ENCODE measurements at regions not wholly inside any gene's neighbourhood (a gene's known extent, or its start where the extent isn't known, plus 50 kb on each side); places are given as distances from the start of the nearest gene placed in this dataset.

- H3K36me3 ChIP-seq (ENCODE audit: control insufficient read depth in 2 of 4, insufficient read depth in 4 of 4, low read length in 3 of 4), result no peaks in the 10 kb centered on the region
- H4K91ac ChIP-seq (replicated peaks; ENCODE audit: insufficient read length, low read length), result no peak overlapping the region
- no peak overlapping the region for H3K18ac ChIP-seq (ENCODE audit: extremely low read depth, low read length)
- H2BK15ac ChIP-seq (ENCODE audit: low read length), result no peak overlapping the region
- no peaks in the 10 kb centered on the region for H3K4me1 ChIP-seq (replicated peaks in 1 of 4; ENCODE audit: control insufficient read depth in 3 of 4, insufficient read depth in 4 of 4, low read length in 3 of 4)
- H2BK5ac ChIP-seq (ENCODE audit: low read depth, low read length), result no peak overlapping the region
- 92% methylated on average over 5 of the region's 5 CpGs; no CpG with 5 or more reads in 1 of the 2 experiments for WGBS, 2 experiments (ENCODE audit: extremely low coverage in 1 of 2, insufficient coverage in 1 of 2, insufficient read length in 1 of 2, insufficient replicate concordance in 2 of 2, low coverage in 1 of 2, low lambda C conversion rate in 2 of 2, missing lambda C conversion rate in 1 of 2)
- H3K14ac ChIP-seq (ENCODE audit: insufficient read length), result no peak overlapping the region
- H4K5ac ChIP-seq (ENCODE audit: insufficient read length, low read depth, low read length), result no peak overlapping the region
- no peak overlapping the region for H2BK20ac ChIP-seq (ENCODE audit: low read length)
- no peak overlapping the region for H3K4me3 ChIP-seq (ENCODE audit: extremely low read depth in 1 of 4, insufficient read depth in 2 of 4, low read depth in 3 of 4, low read length in 4 of 4)
- no peaks in the 10 kb centered on the region for H3K9me3 ChIP-seq (ENCODE audit: insufficient read depth in 2 of 2, low read depth in 1 of 2, low read length in 1 of 2)
- no peaks in the 10 kb centered on the region for H3K79me1 ChIP-seq (ENCODE audit: low read depth, low read length)
- H3K79me2 ChIP-seq (ENCODE audit: control insufficient read depth in 1 of 2, insufficient read depth in 2 of 2, low read length in 2 of 2), result no peaks in the 10 kb centered on the region
- no peak overlapping the region for H2AK5ac ChIP-seq (ENCODE audit: low read depth, low read length)
- H2BK12ac ChIP-seq (ENCODE audit: low read depth, low read length), result no peak overlapping the region
- CTCF ChIA-PET (ENCODE audit: partially characterized antibody), result no interaction called here
- no peak overlapping the region for H2BK120ac ChIP-seq (replicated peaks; ENCODE audit: low read depth, low read length)
- POLR2A ChIA-PET (ENCODE audit: partially characterized antibody), result no interaction called here
- DNase-seq (ENCODE audit: low read depth in 1 of 2, low spot score in 2 of 2) (no peak), FAIRE-seq (no peak)
- H3K4me2 ChIP-seq (ENCODE audit: insufficient read depth in 1 of 2, low read depth in 2 of 2, low read length in 2 of 2), result no peak overlapping the region
- H3K23ac ChIP-seq (ENCODE audit: insufficient read length), result no peak overlapping the region
- H2AFZ ChIP-seq (ENCODE audit: low read length), result no peak overlapping the region
- H4K20me1 ChIP-seq (replicated peaks in 1 of 2; ENCODE audit: control insufficient read depth in 1 of 2, insufficient read depth in 2 of 2, low read length in 2 of 2), result no peaks in the 10 kb centered on the region
- no peaks in the 10 kb centered on the region for H3K23me2 ChIP-seq (ENCODE audit: low read depth, low read length)
- no peak overlapping the region for H3K4ac ChIP-seq (replicated peaks; ENCODE audit: insufficient read length, low read depth, low read length)
- H3K27ac ChIP-seq (ENCODE audit: low read depth, low read length), result no peak overlapping the region
- no peak overlapping the region for H4K8ac ChIP-seq (ENCODE audit: extremely low read depth, insufficient read depth, low read length)
- no peak overlapping the region for H3K9ac ChIP-seq (replicated peaks in 1 of 4; ENCODE audit: extremely low read depth in 1 of 4, low read depth in 3 of 4, low read length in 3 of 4)
- H3K27me3 ChIP-seq (replicated peaks in 1 of 4; ENCODE audit: control insufficient read depth in 3 of 4, extremely low read depth in 1 of 4, insufficient read depth in 3 of 4, low read length in 3 of 4), result no peaks in the 10 kb centered on the region
- TF ChIP-seq CREB1 (IDR thresholded peaks at IDR 0.05), result no peak
- TF ChIP-seq YY1 (IDR thresholded peaks at IDR 0.05; ENCODE audit: low read depth, low read length), result no peak
- no peak for TF ChIP-seq RXRA (IDR thresholded peaks at IDR 0.05; ENCODE audit: insufficient read depth, low read depth, low read length)
- no peak for TF ChIP-seq KDM5A (IDR thresholded peaks at IDR 0.05; ENCODE audit: low read length)
- TF ChIP-seq FOSL1 (IDR thresholded peaks at IDR 0.05; ENCODE audit: insufficient read depth, low read depth, low read length), result no peak
- no peak for TF ChIP-seq PHF8 (conservative IDR thresholded peaks at IDR 0.05; ENCODE audit: low read depth, low read length)
- TF ChIP-seq SP2 (IDR thresholded peaks at IDR 0.05; ENCODE audit: low read length), result no peak
- no peak for TF ChIP-seq POU5F1 (IDR thresholded peaks at IDR 0.05; ENCODE audit: low read depth, low read length)
- TF ChIP-seq E2F6 (IDR thresholded peaks at IDR 0.05), result no peak
- TF ChIP-seq KDM4A (IDR thresholded peaks at IDR 0.05; ENCODE audit: low read depth, low read length, severe bottlenecking), result no peak
- TF ChIP-seq JUN (IDR thresholded peaks at IDR 0.05; ENCODE audit: low read depth, low read length), result no peak
- H3K56ac ChIP-seq (replicated peaks; ENCODE audit: insufficient read length, low read depth, low read length), result no peak overlapping the region
Measured at GRCh38 chr12:60399064-60399463, 803.2 kb downstream of the SLC16A7 start.
